A673 (cell line): ENCODE measurements at regions not wholly inside any gene's neighbourhood (a gene's known extent, or its start where the extent isn't known, plus 50 kb on each side); places are given as distances from the start of the nearest gene placed in this dataset.

Source experiments
- BruUV-seq: library from RNA; stranded (reverse); fragments of 400-500 nt; replicated peaks from 2 replicates; lab custom pipeline; 2021; lab: Mats Ljungman, UMichigan
- CTCF ChIA-PET: fragments of 300-600 bp; sonication (Branson Sonifier 250); formaldehyde crosslinking; loops from one replicate; lab custom pipeline; 2022; ENCODE audit warnings: antibody characterized with exemption; lab: Charles Lee
- POLR2A ChIA-PET: fragments of 300-600 bp; sonication (Branson Sonifier 250); formaldehyde crosslinking; loops from one replicate; lab custom pipeline; 2022; ENCODE audit warnings: antibody characterized with exemption; ENCODE audit not compliant: low non-redundant PET; lab: Charles Lee
- DNase-seq: peaks from one replicate; pipeline ENCODE4 v3.0.0-alpha.2; 2015; ENCODE audit warnings: low spot score
- H3K27ac ChIP-seq: fragments of 200-600 bp; sonication (generic); 2 replicates; pipeline ENCODE4 v1.5.1; 2016; ENCODE audit warnings: mixed run types, low read depth, mild to moderate bottlenecking, mixed read lengths, antibody characterized with exemption, low read length; ENCODE audit not compliant: poor library complexity, severe bottlenecking
- H3K27me3 ChIP-seq: fragments of 200-600 bp; sonication (generic); replicated peaks from 2 replicates; pipeline ENCODE4 v1.6.1; 2017; ENCODE audit warnings: mixed run types, low read depth, mild to moderate bottlenecking, mixed read lengths, antibody characterized with exemption, low read length; ENCODE audit not compliant: insufficient read depth, poor library complexity
- H3K36me3 ChIP-seq: fragments of 200-600 bp; sonication (generic); 2 replicates; pipeline ENCODE4 v1.6.1; 2016; ENCODE audit warnings: mixed run types, mild to moderate bottlenecking, mixed read lengths, antibody characterized with exemption, low read length; ENCODE audit not compliant: insufficient read depth, poor library complexity, severe bottlenecking
- H3K4me1 ChIP-seq: fragments of 200-600 bp; sonication (generic); 2 replicates; pipeline ENCODE4 v1.6.1; 2017; ENCODE audit warnings: mixed run types, mild to moderate bottlenecking, mixed read lengths, antibody characterized with exemption, low read length; ENCODE audit not compliant: insufficient read depth, poor library complexity, severe bottlenecking
- H3K4me3 ChIP-seq: fragments of 200-600 bp; sonication (generic); 2 replicates; pipeline ENCODE4 v1.5.1; 2016; ENCODE audit warnings: low read depth, mixed run types, mild to moderate bottlenecking, mixed read lengths, low read length; ENCODE audit not compliant: poor library complexity, severe bottlenecking
- H3K9me3 ChIP-seq: fragments of 200-600 bp; sonication (generic); 2 replicates; pipeline ENCODE4 v1.6.1; 2016; ENCODE audit warnings: mixed run types, low read depth, mild to moderate bottlenecking, mixed read lengths, antibody characterized with exemption, low read length; ENCODE audit not compliant: poor library complexity, severe bottlenecking
- CTCF ChIP-seq: fragments of 300-800, 200-600 bp; sonication (generic); conservative IDR thresholded peaks from 2 replicates; pipeline ENCODE4 v1.5.1; 2017; ENCODE audit warnings: low read depth, mild to moderate bottlenecking, antibody characterized with exemption, low read length, moderate library complexity, mixed read lengths
- EZH2 ChIP-seq: fragments of 200-600 bp; sonication (generic); IDR thresholded peaks from 2 replicates; pipeline ENCODE4 v1.6.1; 2017; ENCODE audit warnings: borderline replicate concordance, low read depth, mild to moderate bottlenecking, mixed read lengths, antibody characterized with exemption, low read length; ENCODE audit not compliant: poor library complexity, severe bottlenecking
- intact Hi-C: fragments of 100-400 bp; cut with micrococcal nuclease; formaldehyde crosslinking; loops from one replicate; pipeline ENCODE4 v1.10.0; 2022; ENCODE audit not compliant: unreplicated experiment

DNA sequence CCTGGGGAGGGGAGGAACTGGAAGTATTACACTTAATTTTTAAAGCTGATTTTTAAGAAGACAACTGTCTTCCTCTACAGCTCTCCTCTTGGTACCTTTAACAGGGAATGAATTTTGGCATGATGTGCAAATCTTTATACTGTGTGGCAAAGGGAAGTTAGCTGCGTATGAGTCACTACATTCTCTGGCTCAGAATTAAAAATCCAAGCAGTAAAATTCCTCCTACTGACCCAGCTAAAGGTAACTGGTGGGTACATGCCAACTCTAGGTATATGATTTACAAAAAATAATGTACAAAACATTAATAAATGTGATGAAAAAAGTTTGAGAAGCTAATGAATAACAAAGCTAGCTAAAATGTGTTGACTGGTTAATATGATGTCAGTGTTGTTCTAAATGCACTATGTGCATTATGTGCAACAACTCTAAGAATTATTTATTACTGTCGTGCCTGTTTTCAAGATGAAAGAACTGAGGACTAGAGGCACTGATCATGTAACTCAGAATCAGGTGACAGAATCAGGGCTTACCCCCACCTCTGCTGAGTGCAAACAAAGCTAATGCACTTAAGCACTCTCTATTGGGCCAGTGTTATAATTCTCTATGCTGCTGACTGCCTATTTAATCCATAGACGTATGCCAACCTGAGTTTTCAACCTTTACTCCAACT, 194.7 kb upstream of the CADPS start:
- ChIA-PET POLR2A (no interaction called here), CTCF (interaction anchor here (0.7 kb wide), 1 partner anchor 33 kb away, joined by 7 read pairs; no protein-coding TSS in a partner anchor)
- DNase-seq, result no peak
- Histone ChIP-seq H3K9me3 (no peaks in the 10 kb centered on the region), H3K36me3 (no peaks in the 10 kb centered on the region), H3K27ac (no peak overlapping the region), H3K4me3 (no peak overlapping the region), H3K27me3 (no peaks in the 10 kb centered on the region), H3K4me1 (no peaks in the 10 kb centered on the region)
- BruUV-seq, result no TSS peak
- intact Hi-C loops, result no loop called here
- no peak for TF ChIP-seq CTCF
- no peak for TF ChIP-seq EZH2

DNA sequence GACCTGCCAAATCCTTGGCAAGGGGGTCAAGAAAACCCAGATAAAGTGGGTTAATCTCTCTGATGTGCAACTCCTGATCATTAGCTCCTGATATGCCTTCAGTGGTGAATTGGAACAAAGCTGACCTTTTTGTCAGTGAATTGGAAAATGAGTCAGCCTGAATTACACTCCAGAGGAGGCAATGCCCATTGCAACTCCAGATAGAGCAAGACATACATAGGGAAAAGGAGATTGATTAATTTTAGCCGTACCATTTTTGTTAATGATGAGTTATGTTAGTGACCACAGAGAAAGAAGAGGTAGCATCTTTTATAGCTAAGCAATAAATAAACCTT, 195.2 kb upstream of the CADPS start:
- Histone ChIP-seq H3K36me3 (no peaks in the 10 kb centered on the region), H3K9me3 (no peaks in the 10 kb centered on the region), H3K4me3 (no peak overlapping the region), H3K27ac (no peak overlapping the region), H3K4me1 (no peaks in the 10 kb centered on the region), H3K27me3 (no peaks in the 10 kb centered on the region)
- CTCF ChIA-PET, result no interaction called here
- no TSS peak for BruUV-seq
- DNase-seq, result no peak
- POLR2A ChIA-PET, result no interaction called here
- no peak for TF ChIP-seq EZH2
- TF ChIP-seq CTCF, result no peak
- intact Hi-C loops, result no loop called here

DNA sequence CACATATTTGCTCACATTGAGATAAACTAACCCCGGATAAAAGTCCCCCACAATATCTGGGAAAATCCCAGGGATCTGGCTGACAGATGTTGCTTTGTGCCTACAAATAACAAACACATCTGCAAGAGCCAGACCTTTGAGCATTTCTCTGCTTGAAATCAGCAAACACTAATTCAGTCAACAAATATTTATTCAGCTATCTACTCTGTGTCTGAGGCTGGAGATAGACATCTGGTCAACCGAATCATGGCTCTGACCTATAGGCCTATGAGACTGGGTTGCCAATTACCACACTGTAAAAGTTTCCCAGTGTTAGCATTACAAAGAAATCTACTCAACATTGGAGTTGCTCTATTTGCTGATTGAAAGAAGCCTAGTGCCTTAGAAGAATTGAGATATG, 201.1 kb upstream of the CADPS start:
- no peaks in the 10 kb centered on the region for H3K36me3 ChIP-seq
- no peak for DNase-seq
- no peak overlapping the region for H3K27ac ChIP-seq
- H3K4me1 ChIP-seq, result no peaks in the 10 kb centered on the region
- no peaks in the 10 kb centered on the region for H3K9me3 ChIP-seq
- TF ChIP-seq EZH2 (no peak), CTCF (no peak)
- BruUV-seq, result no TSS peak
- ChIA-PET CTCF (no interaction called here), POLR2A (no interaction called here)
- no peaks in the 10 kb centered on the region for H3K27me3 ChIP-seq
- intact Hi-C loops, result no loop called here
- H3K4me3 ChIP-seq, result no peak overlapping the region
